COLO829 (cell line): ENCODE measurements at regions not wholly inside any gene's neighbourhood (a gene's known extent, or its start where the extent isn't known, plus 50 kb on each side); places are given as distances from the start of the nearest gene placed in this dataset.
"Not testable (repeated sequence)": the region's sequence is repeated elsewhere in the genome, so short reads cannot be mapped to it uniquely, and the experiment has no call there.

Experiments used
- DNase-seq: peaks from one replicate; pipeline ENCODE4 v3.0.0; 2012; ENCODE audit warnings: low spot score

DNA sequence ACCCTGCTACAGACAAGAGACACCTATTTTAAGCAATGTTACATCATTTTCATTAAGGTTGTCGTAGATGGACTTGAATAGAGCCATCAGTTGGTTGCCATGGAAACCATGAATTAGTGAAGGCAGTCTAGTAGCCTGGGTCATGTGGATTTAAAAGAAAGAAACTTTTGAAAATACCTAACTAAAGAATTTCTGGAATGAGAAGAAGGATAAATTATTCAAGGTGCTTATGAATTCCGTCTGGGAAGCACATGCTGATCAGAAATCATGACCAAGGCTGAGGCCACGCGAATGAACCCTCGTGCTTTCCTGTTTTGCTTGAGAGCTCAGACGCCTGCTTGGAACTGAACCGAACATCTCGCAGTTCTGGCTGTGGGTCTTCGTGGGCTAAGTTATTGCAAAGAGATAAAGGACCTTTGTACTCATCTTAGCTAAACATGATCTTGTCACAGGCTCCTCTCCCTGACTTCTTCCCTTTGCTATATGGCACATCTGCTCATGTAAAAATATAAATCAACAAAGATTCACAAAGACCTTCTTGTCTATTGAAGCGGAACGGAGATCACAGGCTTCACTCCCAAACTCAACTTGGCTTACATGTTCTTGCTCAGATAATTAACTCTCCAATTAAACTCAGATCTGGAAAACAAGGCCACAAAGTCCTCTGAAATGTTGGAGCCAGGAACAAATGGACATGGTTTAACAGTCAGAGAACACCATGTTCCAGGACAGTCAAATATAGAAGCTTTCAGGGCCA is 140.2 kb downstream of the NUFIP1 start:
- peak; percentile 71 for DNase-seq

DNA sequence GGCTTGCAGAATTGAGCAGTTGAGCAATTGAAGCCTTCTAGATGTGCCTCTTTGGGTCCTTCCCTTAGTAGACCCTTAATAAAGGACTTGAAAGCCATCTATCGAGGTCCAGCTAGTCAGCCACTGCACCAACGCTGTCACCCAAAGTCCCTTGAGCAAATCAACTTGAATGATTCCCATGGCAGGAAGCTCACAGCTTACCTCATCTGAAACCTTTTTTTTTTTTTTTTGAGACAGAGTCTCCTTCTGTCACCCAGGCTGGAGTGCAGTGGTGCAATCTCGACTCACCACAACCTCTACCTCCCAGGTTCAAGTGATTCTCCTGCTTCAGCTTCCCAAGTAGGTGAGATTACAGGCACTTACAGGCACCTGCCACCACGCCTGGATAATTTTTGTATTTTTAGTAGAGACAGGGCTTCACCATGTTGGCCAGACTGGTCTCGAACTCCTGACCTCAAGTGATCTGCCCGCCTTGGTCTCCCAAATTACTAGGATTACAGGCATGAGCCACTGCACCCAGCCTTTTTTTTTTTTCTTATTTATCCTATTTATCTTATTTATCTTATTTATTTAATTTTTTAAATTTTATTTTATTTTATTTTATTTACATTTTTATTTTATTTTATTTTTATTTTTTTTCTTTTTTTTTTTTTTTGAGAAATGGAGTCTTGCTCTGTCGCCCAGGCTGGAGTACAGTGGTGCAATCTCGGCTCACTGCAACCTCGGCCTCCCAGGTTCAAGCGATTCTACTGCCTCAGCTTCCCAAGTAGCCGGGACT is 143.8 kb downstream of the NUFIP1 start:
- not testable (repeated sequence) for DNase-seq

DNA sequence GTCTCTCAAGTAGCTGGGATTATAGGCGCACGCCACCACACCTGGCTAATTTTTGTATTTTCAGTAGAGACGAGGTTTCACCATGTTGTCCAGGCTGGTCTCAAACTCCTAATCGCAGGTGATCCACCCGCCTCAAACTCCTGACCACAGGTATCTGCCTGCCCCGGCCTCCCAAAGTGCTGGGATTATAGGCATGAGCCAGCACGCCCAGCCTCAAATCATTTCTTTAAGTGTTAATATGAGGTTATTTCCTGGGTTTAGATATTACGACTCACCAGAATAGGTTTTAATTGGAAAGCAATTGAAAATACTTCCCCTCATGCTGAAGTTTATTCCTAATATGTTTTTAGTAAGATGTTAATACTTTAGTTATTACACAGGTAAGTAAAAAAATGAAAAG is 144.5 kb downstream of the NUFIP1 start:
- no peak for DNase-seq

DNA sequence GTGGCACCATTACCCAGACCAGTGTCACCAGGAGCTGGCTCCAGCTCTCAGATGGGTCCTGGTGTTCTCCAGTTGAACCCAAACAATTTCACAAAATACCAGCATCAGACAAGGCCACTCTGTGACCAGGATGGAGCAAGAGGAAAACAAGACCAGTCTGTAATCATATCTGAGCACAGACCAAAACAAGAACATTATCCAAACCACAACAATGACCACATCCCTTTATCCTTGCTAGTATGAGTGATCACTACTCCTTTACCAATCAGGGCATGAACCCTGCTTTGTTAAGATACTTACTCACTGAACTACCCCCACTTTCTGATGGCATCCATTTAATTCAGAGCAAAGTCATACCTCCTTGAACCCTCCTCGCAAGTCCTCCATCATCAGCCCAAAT is 145.9 kb downstream of the NUFIP1 start:
- no peak for DNase-seq

DNA sequence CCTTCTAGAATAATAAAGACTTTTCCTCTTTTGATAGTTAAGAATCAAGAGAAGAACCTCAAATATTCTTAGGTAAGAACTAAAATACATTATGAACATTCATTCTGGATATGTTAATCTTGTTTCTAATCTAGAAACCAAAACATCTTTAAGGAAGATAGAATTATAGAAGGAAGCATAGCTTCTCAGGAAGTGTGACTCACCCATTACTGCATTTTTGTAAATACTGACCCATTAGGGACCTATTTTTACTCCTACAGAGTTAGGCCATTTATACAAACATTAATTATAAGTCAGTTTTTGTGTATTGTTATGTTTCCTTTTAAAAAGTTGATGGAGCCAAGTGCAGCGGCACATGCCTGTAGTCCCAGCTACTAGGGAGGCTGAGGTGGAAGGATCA is 147.1 kb downstream of the NUFIP1 start:
- no peak for DNase-seq

DNA sequence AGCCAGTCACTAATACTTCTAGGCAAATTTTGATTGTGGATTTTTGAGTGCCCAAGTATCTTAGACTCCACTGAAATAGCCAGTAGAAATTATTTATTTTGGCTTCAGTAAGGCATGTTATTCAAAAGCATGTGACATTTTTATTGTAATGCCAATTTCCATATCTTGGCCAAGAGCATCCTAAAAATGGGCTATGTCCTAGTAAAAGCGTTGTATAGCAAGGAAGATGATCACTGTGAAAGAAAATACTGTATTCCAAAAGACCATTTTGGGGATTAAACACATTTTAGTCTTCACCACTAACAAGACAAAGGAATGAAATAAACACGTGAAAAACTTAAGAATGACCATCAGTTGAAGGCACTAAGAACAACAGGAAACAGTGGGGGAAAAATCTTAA is 149.1 kb downstream of the NUFIP1 start:
- no peak for DNase-seq

DNA sequence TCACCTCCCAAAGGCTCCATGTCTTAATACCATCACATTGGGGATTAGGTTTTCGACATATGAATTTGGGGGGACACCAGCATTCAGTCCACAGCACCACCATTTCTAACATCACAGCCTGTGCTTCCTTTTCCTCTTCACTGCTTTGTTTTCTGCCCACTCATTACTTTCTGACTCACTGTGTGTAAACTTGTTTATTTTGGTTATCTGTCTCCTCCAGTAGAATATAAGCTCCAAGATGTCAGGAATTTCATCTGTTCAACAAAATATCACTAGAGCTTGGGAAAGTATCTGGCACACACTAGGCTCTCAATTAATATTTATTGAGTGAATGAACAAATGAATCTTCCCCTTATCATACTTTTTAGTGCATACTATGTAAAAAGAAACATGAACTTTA is 152.0 kb downstream of the NUFIP1 start:
- DNase-seq: no peak

DNA sequence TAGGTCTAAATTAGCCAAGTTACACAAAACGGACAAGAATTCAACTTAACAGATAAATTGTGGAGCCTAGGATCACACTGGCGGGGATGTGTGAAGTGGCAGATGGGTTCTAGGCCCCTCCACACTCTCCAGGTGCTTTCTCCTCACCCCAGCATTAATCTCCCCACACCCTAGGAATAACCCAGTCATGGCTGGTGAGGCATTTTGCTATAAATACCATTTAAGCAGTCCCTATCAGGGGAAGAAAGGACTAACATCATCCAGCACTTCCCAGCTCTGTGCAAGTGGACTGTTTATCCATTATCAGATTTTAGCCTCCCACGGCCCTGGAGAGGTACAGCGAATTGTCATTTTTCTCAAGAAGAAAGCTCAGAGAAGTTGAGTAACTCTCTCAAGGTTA is 154.9 kb downstream of the NUFIP1 start:
- DNase-seq: no peak

DNA sequence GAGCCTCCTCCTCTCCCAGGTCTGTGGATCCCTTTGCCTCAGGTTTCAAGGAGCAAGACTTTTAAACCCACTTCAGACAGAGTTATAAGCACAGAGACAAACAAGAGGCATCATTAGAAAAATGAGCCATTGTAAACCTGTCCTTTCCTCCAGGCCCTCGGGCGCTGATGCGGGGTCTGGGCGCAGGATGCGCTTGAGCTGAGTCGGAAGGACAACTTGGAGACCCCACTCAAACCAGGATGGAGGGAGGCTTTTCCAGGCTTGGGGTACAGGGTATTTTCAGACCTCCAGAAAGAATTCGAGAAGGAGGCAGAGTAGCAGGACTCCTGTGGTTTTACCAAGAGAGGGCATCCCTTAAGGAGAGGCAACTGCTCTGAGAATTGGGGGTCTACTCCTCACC is 155.6 kb downstream of the NUFIP1 start:
- DNase-seq: no peak

DNA sequence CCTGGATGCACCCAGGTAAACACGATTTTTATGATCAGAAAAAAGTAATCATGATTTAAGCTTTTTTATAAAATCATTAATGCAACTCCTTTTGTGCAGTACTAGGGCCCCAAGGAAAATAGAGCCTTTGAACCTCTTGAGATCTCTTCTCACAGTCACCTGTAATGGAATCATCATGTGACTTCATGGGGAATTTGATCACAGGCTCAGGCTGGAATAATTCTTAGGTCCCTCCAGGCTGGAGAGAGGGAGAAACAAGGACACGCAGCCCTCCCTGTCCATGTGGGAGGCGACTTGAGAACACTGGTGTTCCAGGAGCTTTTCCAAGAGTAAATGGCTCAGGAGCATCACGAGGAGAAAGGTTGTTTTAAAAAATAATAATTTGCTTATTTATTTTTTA is 156.1 kb downstream of the NUFIP1 start:
- DNase-seq: no peak

DNA sequence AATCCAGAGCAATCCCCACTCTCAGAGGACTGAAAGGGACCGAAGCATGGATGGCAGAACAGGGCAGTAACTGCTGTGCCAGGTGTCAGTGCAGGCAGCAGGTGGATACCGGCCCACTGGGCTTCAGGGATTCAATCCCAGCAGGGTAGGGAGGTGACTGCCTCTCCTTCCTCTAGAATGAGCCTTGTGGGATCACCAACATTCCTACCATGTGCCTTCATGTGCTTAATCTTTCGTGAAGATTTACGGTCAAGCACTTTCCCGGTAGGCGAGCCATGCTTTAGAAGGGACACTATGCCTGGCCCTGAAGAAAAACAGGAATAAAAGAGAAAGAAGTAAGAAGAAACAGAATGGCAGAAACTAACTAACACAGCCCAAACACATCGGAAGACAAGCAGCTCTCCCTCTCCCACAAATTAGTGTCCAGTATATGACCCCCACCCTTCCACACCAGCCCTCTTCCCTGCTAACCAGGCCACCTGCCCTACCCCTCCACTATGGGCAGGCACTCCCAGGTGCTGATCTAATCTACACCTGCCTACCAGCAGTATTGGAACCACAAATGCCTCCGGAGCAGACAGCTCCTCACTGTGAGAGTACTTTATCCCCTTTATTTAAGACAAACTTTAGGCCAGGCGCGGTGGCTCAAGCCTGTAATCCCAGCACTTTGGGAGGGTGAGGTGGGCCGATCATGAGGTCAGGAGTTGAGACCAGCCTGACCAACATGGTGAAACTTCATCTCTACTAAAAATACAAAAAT is 162.5 kb downstream of the NUFIP1 start:
- no peak for DNase-seq

DNA sequence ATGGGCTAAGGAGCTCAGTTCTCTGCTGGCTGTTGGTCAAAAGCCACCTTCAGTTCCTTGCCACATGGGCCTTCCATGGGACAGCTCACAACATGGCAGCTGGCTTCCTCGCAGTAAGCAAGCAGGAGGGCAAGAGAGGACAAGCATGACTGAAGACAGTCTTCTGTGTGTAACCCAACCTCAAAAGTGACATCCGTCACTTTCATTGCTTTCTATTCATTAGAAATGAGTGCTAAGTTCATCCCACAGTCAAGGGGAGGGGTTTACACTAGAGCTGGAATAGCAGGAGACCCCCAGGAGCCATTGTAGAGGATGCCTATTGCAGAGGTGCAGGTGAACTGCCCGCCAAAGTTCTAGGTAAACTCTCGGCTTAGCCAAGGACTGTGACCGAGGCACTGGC is 163.3 kb downstream of the NUFIP1 start:
- no peak for DNase-seq

DNA sequence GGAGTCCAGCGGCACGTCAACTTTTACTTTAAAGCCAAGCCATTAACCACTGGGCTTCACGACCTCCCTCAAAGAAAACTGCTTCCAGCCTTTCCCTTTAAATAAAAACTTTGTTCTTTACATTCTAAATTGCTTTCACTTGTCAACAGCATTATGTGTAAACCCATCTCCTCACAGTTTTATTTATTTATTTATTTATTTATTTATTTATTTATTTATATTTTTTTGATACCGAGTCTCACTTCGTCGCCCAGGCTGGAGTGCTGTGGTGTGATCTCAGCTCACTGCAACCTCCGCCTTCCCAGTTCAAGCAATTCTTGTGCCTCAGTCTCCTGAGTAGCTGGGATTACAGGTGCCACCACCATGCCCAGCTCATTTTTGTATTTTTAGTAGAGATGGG is 165.7 kb downstream of the NUFIP1 start:
- not testable (repeated sequence) for DNase-seq

DNA sequence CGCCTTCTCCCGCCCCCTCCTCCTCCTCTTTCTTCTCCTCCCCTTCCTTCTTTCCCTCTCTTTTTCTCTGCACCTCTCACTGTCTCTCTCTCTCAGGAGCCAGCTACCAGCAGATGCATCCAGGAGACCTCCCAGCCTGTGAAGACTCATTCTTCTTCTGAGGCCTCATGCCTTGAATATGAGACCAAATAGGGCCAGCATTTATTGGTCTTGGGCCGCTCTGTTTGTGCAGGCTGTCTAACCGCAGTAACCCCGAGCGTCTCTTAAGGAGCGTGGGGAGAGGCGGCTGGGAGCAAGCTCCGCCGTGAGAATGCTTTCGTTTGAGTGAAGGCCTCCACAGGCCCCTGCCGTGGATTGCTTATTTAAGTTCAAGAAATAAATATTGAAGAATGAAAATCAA is 167.0 kb downstream of the NUFIP1 start:
- DNase-seq: no peak

DNA sequence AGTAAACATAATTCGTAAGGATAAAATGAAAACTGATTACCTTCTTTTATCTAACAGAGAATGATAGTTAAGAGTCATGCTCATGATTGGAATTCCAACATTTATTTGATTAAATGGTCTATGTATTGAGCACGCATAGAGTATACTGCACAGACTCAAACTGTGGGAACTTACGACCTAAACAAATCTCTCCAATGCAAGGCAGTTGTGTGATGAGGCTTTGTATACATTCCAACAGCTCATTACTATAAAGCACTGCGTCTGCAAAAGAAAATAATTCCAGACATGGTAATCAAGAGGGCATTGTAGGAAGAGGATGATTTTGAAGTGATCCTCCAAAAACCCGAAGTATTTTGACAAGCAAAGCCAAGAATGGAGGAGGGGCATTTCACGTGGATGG is 169.5 kb downstream of the NUFIP1 start:
- no peak for DNase-seq

DNA sequence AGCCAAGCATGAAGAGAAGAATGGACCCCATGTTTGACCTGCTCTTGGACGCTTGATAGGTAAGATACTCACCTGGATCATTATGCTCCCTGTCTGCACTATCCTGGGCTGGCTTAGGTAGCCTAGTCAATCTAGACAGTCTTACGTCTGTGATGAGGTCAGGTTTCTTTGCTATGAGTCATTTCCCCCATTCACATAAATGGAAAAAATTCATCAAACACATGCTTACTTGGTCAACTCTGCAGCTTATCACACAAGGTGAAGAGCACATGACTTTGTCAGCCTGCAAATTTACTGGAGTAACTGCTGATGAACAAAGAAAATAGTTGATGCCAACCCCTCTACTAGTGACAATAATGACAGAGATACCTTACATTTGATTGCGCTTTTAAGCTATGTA is 170.0 kb downstream of the NUFIP1 start:
- peak; percentile 76 for DNase-seq

DNA sequence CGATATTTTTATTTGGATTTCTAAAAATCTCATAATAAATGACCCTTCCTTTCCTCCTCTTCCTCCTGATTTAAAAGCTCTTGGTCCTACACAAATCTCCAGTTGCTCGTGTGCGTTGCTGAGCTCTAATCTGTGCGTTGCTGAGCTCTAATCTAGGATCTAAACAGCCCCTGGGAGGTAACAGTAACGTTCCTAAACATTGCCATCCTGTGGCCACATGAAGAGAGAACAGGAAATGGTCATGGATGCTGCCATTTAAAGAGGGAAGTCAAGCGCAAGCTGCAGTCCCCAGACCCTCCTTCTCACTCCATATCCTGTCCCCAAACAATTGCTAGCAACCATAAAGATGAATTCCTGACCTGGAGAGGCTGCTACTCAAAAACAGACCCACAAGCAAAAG is 170.8 kb downstream of the NUFIP1 start:
- peak; percentile 57 for DNase-seq

DNA sequence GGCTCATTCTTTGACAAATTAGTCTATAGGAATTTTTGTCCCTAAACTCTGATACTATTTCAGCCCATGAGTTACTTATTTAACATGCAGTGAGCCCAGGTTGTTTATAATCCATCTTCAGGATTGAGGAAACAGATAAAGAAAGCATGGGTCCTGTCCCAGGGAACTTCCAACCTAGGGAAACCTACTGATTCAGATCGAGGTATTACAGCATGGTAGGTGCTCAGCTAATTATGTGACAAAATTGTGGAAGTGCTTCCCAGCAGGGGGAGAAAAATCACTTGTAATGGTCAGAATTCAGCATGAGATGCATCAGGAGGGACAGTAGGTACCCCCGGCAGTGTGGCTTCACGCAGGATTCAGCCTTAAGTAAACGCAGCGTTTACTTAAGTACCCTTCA is 171.3 kb downstream of the NUFIP1 start:
- no peak for DNase-seq

DNA sequence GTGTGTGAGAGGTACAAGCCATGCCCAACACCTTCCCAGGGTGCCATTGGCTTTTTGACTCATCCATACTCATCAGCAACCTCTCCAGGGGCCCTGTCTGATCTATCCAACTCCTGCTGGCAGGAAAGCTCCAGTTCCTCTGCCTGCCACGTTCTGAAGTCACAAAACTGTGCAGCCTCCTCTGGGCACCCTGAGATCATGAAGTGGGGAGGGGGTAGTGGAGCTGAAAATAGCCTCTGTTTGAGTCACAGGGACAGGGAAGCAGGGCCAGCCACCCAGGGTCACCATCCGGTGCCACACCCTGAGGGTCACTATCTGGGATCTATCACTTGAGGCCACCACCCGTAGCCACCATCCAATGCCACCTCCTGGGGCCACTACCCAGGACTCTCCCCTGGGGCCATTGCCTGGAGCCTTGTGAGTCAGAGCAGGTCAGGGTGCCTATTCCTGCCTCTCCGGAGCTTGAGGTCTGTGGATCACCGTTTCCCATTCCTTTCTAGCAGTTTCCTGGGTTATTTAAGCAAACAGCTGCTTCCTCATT is 172.1 kb downstream of the NUFIP1 start:
- DNase-seq: no peak

DNA sequence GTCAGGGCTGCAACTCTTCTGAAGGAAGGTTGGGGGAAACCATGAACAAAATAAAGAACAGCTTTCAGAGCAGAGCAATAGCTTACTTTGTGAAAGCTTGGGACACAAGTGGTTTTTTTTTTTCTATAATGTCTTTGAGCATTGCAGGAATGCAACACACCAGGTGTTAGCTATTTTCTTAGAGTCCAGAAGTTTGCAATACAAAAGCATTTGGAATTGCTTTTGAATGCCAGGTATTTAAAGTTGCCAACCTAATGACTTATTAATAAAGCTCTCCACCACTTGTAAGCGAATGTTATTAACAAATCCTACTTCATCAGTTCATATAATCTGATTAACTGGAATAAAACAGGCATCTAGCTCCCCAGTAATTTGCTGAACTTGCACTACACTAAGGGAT is 172.6 kb downstream of the NUFIP1 start:
- DNase-seq: no peak

DNA sequence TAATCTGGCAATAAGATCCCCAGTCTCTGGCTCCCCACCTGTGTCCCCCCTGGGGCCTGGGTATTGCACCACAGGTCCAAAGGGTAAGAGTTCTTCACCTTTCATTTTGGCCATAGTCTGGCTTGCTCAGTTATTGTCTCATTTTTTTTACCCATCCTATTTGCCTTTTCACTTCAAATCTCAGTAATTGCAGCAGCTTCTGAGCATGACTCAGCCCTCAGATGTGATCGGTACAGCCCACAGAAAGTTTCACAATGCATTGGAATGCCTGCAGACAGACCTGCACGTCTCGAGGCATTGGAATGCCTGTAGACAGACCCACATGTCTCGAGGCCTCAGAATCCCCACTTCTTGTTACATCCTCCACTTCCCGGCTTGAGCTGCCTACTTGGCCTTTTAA is 173.6 kb downstream of the NUFIP1 start:
- peak; percentile 62 for DNase-seq

DNA sequence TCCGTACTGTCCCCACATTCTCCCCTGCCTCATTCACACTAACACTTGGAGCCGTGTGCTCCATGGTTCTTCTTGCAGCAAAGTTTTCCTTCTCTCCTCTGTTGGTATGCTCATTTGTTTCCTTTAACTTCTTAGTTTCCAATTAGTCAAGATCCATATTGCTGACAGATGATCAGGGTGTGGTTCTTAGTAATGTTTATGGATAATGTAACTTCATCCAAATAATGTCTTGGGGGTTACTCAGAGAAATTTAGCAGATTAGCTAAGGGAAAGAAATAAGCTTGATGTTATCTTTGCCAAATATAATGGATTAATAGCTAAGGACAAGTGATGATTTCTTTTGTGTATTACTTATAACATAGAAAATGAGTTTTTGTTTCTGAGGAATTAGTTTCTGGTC is 174.4 kb downstream of the NUFIP1 start:
- no peak for DNase-seq

DNA sequence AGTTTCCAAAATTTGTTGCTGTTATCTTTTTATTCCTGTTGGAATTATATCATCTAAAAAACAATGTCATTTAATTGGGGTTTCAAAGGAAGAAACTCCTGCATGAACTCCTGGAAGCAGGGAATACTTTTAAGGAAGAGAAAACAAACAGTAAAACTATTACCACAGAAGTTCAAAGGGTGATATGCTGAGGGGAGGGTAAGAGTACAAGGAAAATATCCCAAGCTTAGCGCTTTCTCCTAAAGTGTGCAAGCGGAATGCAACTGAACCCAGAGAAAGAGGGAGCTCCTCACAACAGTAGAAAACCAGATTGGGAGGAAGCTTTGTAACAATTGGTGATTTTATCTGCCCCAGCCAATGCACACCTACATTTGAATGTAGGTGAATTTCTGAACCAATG is 175.1 kb downstream of the NUFIP1 start:
- no peak for DNase-seq
